ENCODE measurements at regions not wholly inside any gene's neighbourhood (a gene's known extent, or its start where the extent isn't known, plus 50 kb on each side); places are given as distances from the start of the nearest gene placed in this dataset.

DNA sequence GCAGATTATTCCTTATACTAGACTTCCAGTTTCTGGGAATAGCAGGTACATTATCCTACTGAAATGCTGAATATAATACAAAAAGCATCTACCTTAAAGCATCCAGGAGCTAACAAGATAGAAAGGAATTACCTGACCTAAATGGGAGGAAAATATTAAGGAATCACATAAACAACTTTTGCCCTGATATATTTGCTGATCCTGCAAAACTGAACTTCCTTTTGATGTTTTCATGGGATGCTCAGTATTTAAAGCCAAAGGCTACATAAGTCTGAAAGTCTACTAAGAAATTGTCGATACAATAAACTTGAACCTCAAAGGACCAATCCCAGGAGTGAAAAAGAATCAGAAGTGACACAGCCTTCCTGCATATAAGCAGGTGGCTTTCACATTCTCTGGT is 85.6 kb upstream of the C1orf21 start:
- no peak for DNase-seq
- Histone ChIP-seq H3K9me3 (replicated peaks in 1 of 3) (no peaks in the 10 kb centered on the region), H3K4me1 (replicated peaks in 1 of 2) (peaks cover 12% of the 10 kb centered on the region in 2 donors), H3K27me3 (no peaks in the 10 kb centered on the region), H3K36me3 (replicated peaks in 1 of 2) (no peaks in the 10 kb centered on the region), H3K27ac (no peak overlapping the region), H3K4me3 (no peak overlapping the region)
- WGBS, 4 donors: 68 to 100% (median 82%) methylated on average over 1 of the region's 1 CpG
- intact Hi-C loops (cut with DNase I): no loop called here
- TF ChIP-seq POLR2A (IDR thresholded peaks at IDR 0.05): no peak
- TF ChIP-seq, protein P1, sequence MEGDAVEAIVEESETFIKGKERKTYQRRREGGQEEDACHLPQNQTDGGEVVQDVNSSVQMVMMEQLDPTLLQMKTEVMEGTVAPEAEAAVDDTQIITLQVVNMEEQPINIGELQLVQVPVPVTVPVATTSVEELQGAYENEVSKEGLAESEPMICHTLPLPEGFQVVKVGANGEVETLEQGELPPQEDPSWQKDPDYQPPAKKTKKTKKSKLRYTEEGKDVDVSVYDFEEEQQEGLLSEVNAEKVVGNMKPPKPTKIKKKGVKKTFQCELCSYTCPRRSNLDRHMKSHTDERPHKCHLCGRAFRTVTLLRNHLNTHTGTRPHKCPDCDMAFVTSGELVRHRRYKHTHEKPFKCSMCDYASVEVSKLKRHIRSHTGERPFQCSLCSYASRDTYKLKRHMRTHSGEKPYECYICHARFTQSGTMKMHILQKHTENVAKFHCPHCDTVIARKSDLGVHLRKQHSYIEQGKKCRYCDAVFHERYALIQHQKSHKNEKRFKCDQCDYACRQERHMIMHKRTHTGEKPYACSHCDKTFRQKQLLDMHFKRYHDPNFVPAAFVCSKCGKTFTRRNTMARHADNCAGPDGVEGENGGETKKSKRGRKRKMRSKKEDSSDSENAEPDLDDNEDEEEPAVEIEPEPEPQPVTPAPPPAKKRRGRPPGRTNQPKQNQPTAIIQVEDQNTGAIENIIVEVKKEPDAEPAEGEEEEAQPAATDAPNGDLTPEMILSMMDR (IDR thresholded peaks at IDR 0.05): no peak

DNA sequence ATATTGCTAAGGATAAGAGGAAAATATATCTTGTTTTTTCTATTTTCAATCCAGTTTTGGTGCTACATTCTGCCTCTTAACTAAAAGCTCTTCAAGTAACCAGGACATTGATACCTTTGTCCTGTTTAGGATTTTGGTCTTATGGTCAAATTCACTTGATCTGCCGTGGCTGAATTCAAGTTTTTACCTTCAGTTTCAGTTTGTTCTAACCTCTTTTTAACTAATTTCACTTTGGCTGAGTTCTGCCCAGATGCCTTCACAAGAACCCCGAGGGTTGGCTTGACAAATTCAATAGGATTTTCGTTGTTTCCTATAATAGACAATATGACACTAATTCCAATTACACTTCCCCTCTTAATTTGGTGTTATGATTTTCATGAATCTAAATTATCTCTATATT is 84.5 kb upstream of the C1orf21 start:
- Histone ChIP-seq H3K27me3 (no peaks in the 10 kb centered on the region), H3K36me3 (replicated peaks in 1 of 2) (no peaks in the 10 kb centered on the region), H3K4me3 (no peak overlapping the region), H3K9me3 (replicated peaks in 1 of 3) (peaks cover 0 to 6% (median 0%) of the 10 kb centered on the region in 3 donors), H3K27ac (no peak overlapping the region), H3K4me1 (replicated peaks in 1 of 2) (peaks cover 2 to 4% of the 10 kb centered on the region in 2 donors)
- WGBS, 4 donors: 92 to 98% (median 94%) methylated on average over 3 of the region's 3 CpGs
- TF ChIP-seq, protein P1 (IDR thresholded peaks at IDR 0.05): no peak
- no peak for TF ChIP-seq POLR2A (IDR thresholded peaks at IDR 0.05)
- no peak for DNase-seq
- intact Hi-C loops (cut with DNase I): no loop called here

DNA sequence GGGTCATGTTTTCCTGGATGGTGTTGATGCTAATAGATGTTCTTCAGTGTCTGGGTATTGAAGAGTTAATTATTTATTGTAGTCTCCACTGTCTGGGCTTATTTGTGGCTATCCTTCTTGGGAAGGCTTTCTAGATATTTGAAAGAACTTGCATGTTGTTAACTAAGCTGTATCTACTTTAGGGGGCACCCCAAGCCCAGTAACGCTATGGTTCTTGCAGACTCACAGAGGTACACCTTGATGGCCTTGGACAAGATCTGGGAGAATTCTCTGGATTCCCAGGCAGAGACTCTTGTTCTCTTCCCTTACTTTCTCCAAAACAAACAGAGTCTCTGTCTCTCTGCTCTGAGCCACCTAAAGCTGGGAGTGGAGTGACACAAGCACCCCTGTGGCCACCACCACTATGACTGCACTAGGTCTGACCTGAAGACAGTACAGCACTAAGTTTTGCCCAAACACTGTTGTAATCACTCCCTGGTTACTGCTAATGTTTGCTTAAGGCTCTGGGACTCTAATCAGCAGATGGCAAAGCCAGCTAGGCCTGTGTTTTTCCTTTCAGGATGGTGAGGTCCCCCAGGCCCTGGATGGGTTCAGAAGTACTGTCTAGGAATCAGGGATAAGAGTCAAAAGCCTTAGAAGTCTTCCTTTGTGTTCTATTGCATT is 76.5 kb upstream of the C1orf21 start:
- 93 to 100% (median 100%) methylated on average over 1 of the region's 1 CpG for WGBS, 4 donors

DNA sequence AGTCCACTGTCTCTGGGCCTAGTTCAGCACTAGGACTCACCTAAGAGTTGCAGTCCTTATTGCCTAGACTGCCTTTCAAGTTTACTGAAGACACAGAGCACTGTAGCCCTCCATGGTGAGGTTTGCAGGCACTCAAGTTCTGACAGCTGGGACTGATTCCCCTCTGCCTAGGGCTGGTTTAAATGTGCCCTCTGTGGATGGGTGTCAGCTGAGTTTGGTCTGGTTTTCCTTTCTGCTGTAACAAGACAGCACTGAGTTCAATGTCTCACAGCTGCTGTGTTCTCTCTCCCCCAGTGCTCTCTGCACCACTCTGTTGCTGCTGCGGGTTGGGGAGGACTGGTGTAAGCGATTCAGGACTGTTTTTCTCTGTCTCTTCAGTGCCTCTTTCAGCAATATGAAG is 75.2 kb upstream of the C1orf21 start:
- intact Hi-C loops (cut with DNase I): no loop called here
- DNase-seq: no peak
- peaks cover 0 to 6% (median 0%) of the 10 kb centered on the region in 3 donors for H3K9me3 ChIP-seq (replicated peaks in 1 of 3)
- H3K4me1 ChIP-seq (replicated peaks in 1 of 2): no peaks in the 10 kb centered on the region
- no peaks in the 10 kb centered on the region for H3K27me3 ChIP-seq
- WGBS, 4 donors: 94 to 98% (median 95%) methylated on average over 2 of the region's 2 CpGs
- no peak overlapping the region for H3K27ac ChIP-seq
- no peaks in the 10 kb centered on the region for H3K36me3 ChIP-seq (replicated peaks in 1 of 2)
- H3K4me3 ChIP-seq: no peak overlapping the region
- TF ChIP-seq, protein P1 (IDR thresholded peaks at IDR 0.05): no peak
- no peak for TF ChIP-seq POLR2A (IDR thresholded peaks at IDR 0.05)

More for the DNA sequence above, 76.5 kb upstream of the C1orf21 start:
- intact Hi-C loops (cut with DNase I): no loop called here
- H3K4me3 ChIP-seq: no peak overlapping the region
- no peak overlapping the region for H3K27ac ChIP-seq
- H3K27me3 ChIP-seq: no peaks in the 10 kb centered on the region
- no peaks in the 10 kb centered on the region for H3K4me1 ChIP-seq (replicated peaks in 1 of 2)
- TF ChIP-seq POLR2A (IDR thresholded peaks at IDR 0.05): no peak
- TF ChIP-seq, protein P1 (IDR thresholded peaks at IDR 0.05): no peak
- H3K9me3 ChIP-seq (replicated peaks in 1 of 3): peaks cover 0 to 6% (median 0%) of the 10 kb centered on the region in 3 donors
- H3K36me3 ChIP-seq (replicated peaks in 1 of 2): no peaks in the 10 kb centered on the region
- no peak for DNase-seq
